PFSK-1 (cell line): ENCODE measurements at regions not wholly inside any gene's neighbourhood (a gene's known extent, or its start where the extent isn't known, plus 50 kb on each side); places are given as distances from the start of the nearest gene placed in this dataset.

Experiments used
- FOXP2 ChIP-seq: optimal IDR thresholded peaks from 2 replicates; pipeline ENCODE3; 2011; ENCODE audit warnings: borderline replicate concordance, control low read depth, inconsistent platforms; ENCODE audit not compliant: insufficient read depth; ENCODE audit errors: extremely low read length, extremely low read depth
- POLR2AphosphoS5 ChIP-seq: IDR thresholded peaks from 2 replicates; pipeline ENCODE4 v1.6.1; 2012; ENCODE audit warnings: low read depth, mild to moderate bottlenecking, control low read depth, low read length, moderate library complexity
- REST ChIP-seq, 2 experiments: IDR thresholded peaks; 2 replicates each; pipeline versions ENCODE4 v1.6.1 to v1.8.0; 2011 to 2012; ENCODE audit warnings: low read depth in 2 of 2, low read length in 2 of 2, control low read depth in 1 of 2, inconsistent platforms in 1 of 2, mild to moderate bottlenecking in 1 of 2, moderate library complexity in 1 of 2; ENCODE audit not compliant: insufficient read depth in 1 of 2
- SIN3A ChIP-seq: IDR thresholded peaks from 2 replicates; pipeline ENCODE4 v1.6.1; 2012; ENCODE audit warnings: mild to moderate bottlenecking, low read length, moderate library complexity, borderline replicate concordance; ENCODE audit not compliant: insufficient read depth
- TAF1 ChIP-seq: IDR thresholded peaks from 2 replicates; pipeline ENCODE4 v1.6.1; 2012; ENCODE audit warnings: low read length, control low read depth, borderline replicate concordance; ENCODE audit not compliant: insufficient read depth

- TF ChIP-seq POLR2AphosphoS5, result no peak
- TF ChIP-seq REST (IDR thresholded peaks at IDR 0.05; ENCODE audit: insufficient read depth in 1 of 2, low read depth in 2 of 2, low read length in 2 of 2), result no peak
- no peak for TF ChIP-seq TAF1
- TF ChIP-seq SIN3A, result no peak
- no peak for TF ChIP-seq FOXP2
Observed at GRCh38 chr3:88742106-88742505, 365.3 kb upstream of the EPHA3 start.
